ENCODE measurements at regions not wholly inside any gene's neighbourhood (a gene's known extent, or its start where the extent isn't known, plus 50 kb on each side); places are given as distances from the start of the nearest gene placed in this dataset.

GRCh38 chr18:78292618-78293380 lies 686.8 kb upstream of the SALL3 start:
- Histone ChIP-seq H3K4me3 (ENCODE audit: low read depth, low read length) (no peak overlapping the region), H3K27me3 (no peaks in the 10 kb centered on the region), H3K4me1 (no peaks in the 10 kb centered on the region), H3K9me3 (no peaks in the 10 kb centered on the region), H3K36me3 (no peaks in the 10 kb centered on the region)
- DNase-seq = no peak
- TF ChIP-seq CTCF (IDR thresholded peaks at IDR 0.05; ENCODE audit: low read depth, low read length) = no peak

GRCh38 chr18:78293540-78293939 lies 686.1 kb upstream of the SALL3 start:
- Histone ChIP-seq H3K27me3 (no peaks in the 10 kb centered on the region), H3K4me1 (no peaks in the 10 kb centered on the region), H3K4me3 (ENCODE audit: low read depth, low read length) (no peak overlapping the region), H3K9me3 (no peaks in the 10 kb centered on the region), H3K36me3 (no peaks in the 10 kb centered on the region)
- no peak for DNase-seq
- no peak for TF ChIP-seq CTCF (IDR thresholded peaks at IDR 0.05; ENCODE audit: low read depth, low read length)

- Histone ChIP-seq H3K36me3 (no peaks in the 10 kb centered on the region), H3K9me3 (no peaks in the 10 kb centered on the region), H3K4me1 (no peaks in the 10 kb centered on the region), H3K27me3 (no peaks in the 10 kb centered on the region), H3K4me3 (ENCODE audit: low read depth, low read length) (no peak overlapping the region)
- TF ChIP-seq CTCF (IDR thresholded peaks at IDR 0.05; ENCODE audit: low read depth, low read length) = no peak
- no peak for DNase-seq
Measured at GRCh38 chr18:78293940-78294541, 685.6 kb upstream of the SALL3 start.

- Histone ChIP-seq H3K9me3 (no peaks in the 10 kb centered on the region), H3K36me3 (no peaks in the 10 kb centered on the region), H3K4me3 (ENCODE audit: low read depth, low read length) (no peak overlapping the region), H3K4me1 (no peaks in the 10 kb centered on the region), H3K27me3 (no peaks in the 10 kb centered on the region)
- DNase-seq = no peak
- no peak for TF ChIP-seq CTCF (IDR thresholded peaks at IDR 0.05; ENCODE audit: low read depth, low read length)
Measured at GRCh38 chr18:78295262-78295661, 684.4 kb upstream of the SALL3 start.

GRCh38 chr18:78296166-78296565 lies 683.5 kb upstream of the SALL3 start:
- H3K4me3 ChIP-seq (ENCODE audit: low read depth, low read length) = no peak overlapping the region
- H3K9me3 ChIP-seq = no peaks in the 10 kb centered on the region
- no peak for TF ChIP-seq CTCF (IDR thresholded peaks at IDR 0.05; ENCODE audit: low read depth, low read length)
- no peaks in the 10 kb centered on the region for H3K27me3 ChIP-seq
- no peaks in the 10 kb centered on the region for H3K36me3 ChIP-seq
- no peak for DNase-seq
- no peaks in the 10 kb centered on the region for H3K4me1 ChIP-seq

- no peaks in the 10 kb centered on the region for H3K9me3 ChIP-seq
- no peaks in the 10 kb centered on the region for H3K36me3 ChIP-seq
- H3K4me3 ChIP-seq (ENCODE audit: low read depth, low read length) = no peak overlapping the region
- H3K4me1 ChIP-seq = no peaks in the 10 kb centered on the region
- DNase-seq = no peak
- no peaks in the 10 kb centered on the region for H3K27me3 ChIP-seq
- no peak for TF ChIP-seq CTCF (IDR thresholded peaks at IDR 0.05; ENCODE audit: low read depth, low read length)
Measured at GRCh38 chr18:78297048-78297447, 682.6 kb upstream of the SALL3 start.

Measured in BE2C (cell line).